PC-9 (cell line): ENCODE measurements at regions not wholly inside any gene's neighbourhood (a gene's known extent, or its start where the extent isn't known, plus 50 kb on each side); places are given as distances from the start of the nearest gene placed in this dataset.
A peak's percentile ranks its signal among the peaks of the same experiment; 100 is the strongest.

ENCODE experiments used
- BruUV-seq: library from RNA; stranded (reverse); fragments of 400-500 nt; replicated peaks from 2 replicates; lab custom pipeline; 2021; lab: Mats Ljungman, UMichigan
- CTCF ChIA-PET: fragments of 300-600 bp; sonication (Branson Sonifier 250); formaldehyde crosslinking; loops from one replicate; lab custom pipeline; 2022; ENCODE audit warnings: antibody characterized with exemption; lab: Charles Lee
- POLR2A ChIA-PET: fragments of 300-600 bp; sonication (Branson Sonifier 250); formaldehyde crosslinking; loops from one replicate; lab custom pipeline; 2022; ENCODE audit warnings: antibody characterized with exemption; ENCODE audit not compliant: unreplicated experiment; lab: Charles Lee
- DNase-seq, 2 experiments: peaks; one replicate each; pipeline versions ENCODE4 v3.0.0 to v3.0.0-alpha.2; 2015 to 2022; ENCODE audit warnings: mixed read lengths in 1 of 2
- H2AFZ ChIP-seq: fragments of 200-600 bp; sonication (generic); 2 replicates; pipeline ENCODE4 v1.8.1; 2017; ENCODE audit warnings: antibody characterized with exemption
- H3F3A ChIP-seq: fragments of 200-600 bp; sonication (generic); 2 replicates; pipeline ENCODE4 v1.8.1; 2017; ENCODE audit warnings: antibody characterized with exemption, mild to moderate bottlenecking, low read depth; ENCODE audit not compliant: insufficient read depth
- H3K27ac ChIP-seq: fragments of 200-600 bp; sonication (generic); 2 replicates; pipeline ENCODE4 v1.6.1; 2016; ENCODE audit warnings: mixed run types
- H3K27me3 ChIP-seq: fragments of 200-600 bp; sonication (generic); 2 replicates; pipeline ENCODE4 v1.6.1; 2016; ENCODE audit warnings: low read depth, mixed run types; ENCODE audit not compliant: insufficient read depth
- H3K36me3 ChIP-seq: fragments of 200-600 bp; sonication (generic); 2 replicates; pipeline ENCODE4 v1.6.1; 2016; ENCODE audit warnings: low read depth, mixed run types
- H3K4me1 ChIP-seq: fragments of 200-600 bp; sonication (generic); replicated peaks from 2 replicates; pipeline ENCODE4 v1.6.1; 2016; ENCODE audit warnings: mixed run types; ENCODE audit not compliant: insufficient read depth
- H3K4me2 ChIP-seq: fragments of 200-600 bp; sonication (generic); 2 replicates; pipeline ENCODE4 v1.6.1; 2017; ENCODE audit warnings: mixed run types
- H3K4me3 ChIP-seq: fragments of 200-600 bp; sonication (generic); 2 replicates; pipeline ENCODE4 v1.6.1; 2016; ENCODE audit warnings: mixed run types
- H3K79me2 ChIP-seq: fragments of 200-600 bp; sonication (generic); 2 replicates; pipeline ENCODE4 v1.6.1; 2017; ENCODE audit warnings: low read depth, mixed run types
- H3K9me2 ChIP-seq: fragments of 200-600 bp; sonication (generic); 2 replicates; pipeline ENCODE4 v1.8.1; 2017; ENCODE audit warnings: mild to moderate bottlenecking; ENCODE audit not compliant: insufficient read depth
- H3K9me3 ChIP-seq: fragments of 200-600 bp; sonication (generic); 2 replicates; pipeline ENCODE4 v1.8.1; 2016; ENCODE audit warnings: low read depth; ENCODE audit not compliant: insufficient read depth
- H4K20me1 ChIP-seq: fragments of 200-600 bp; sonication (generic); 2 replicates; pipeline ENCODE4 v1.8.1; 2017; ENCODE audit not compliant: insufficient read depth
- CTCF ChIP-seq: fragments of 200-600 bp; sonication (generic); conservative IDR thresholded peaks from 2 replicates; pipeline ENCODE4 v1.6.1; 2017; ENCODE audit warnings: mixed run types, antibody characterized with exemption, mild to moderate bottlenecking, moderate library complexity
- EZH2 ChIP-seq: fragments of 200-600 bp; sonication (generic); IDR thresholded peaks from 2 replicates; pipeline ENCODE4 v1.8.0; 2017; ENCODE audit warnings: antibody characterized with exemption, low read depth
- intact Hi-C: fragments of 100-400 bp; cut with micrococcal nuclease; formaldehyde crosslinking; loops from one replicate; pipeline ENCODE4 v1.10.0; 2022; ENCODE audit not compliant: unreplicated experiment

- peaks cover 77% of the 10 kb centered on the region for H3K4me1 ChIP-seq
- intact Hi-C loops, result no loop called here
- POLR2A ChIA-PET, result no interaction called here
Observed at GRCh38 chr22:27133019-27133431, 475.6 kb downstream of the MIAT start.

GRCh38 chr22:27133681-27134314 lies 476.4 kb downstream of the MIAT start:
- POLR2A ChIA-PET, result no interaction called here

More at GRCh38 chr22:27133019-27133431, 475.6 kb downstream of the MIAT start:
- no peak for DNase-seq
- H3K4me3 ChIP-seq, result no peak overlapping the region
- H3F3A ChIP-seq, result peaks cover 45% of the 10 kb centered on the region
- H3K79me2 ChIP-seq, result no peaks in the 10 kb centered on the region
- peaks cover 10% of the 10 kb centered on the region for H3K9me3 ChIP-seq
- TF ChIP-seq CTCF, result no peak
- CTCF ChIA-PET, result no interaction called here
- H3K27ac ChIP-seq, result peak overlapping the region; percentile 85; the same call in 1 of the 2 replicates
- no peaks in the 10 kb centered on the region for H3K36me3 ChIP-seq
- peak overlapping the region; percentile 81 for H3K4me2 ChIP-seq
- BruUV-seq, result no TSS peak
- H2AFZ ChIP-seq, result no peak overlapping the region
- no peaks in the 10 kb centered on the region for H3K27me3 ChIP-seq
- no peaks in the 10 kb centered on the region for H4K20me1 ChIP-seq
- H3K9me2 ChIP-seq, result no peaks in the 10 kb centered on the region

GRCh38 chr22:27134315-27134701 lies 476.9 kb downstream of the MIAT start:
- POLR2A ChIA-PET, result no interaction called here
- peak overlapping the region; percentile 85 for H3K27ac ChIP-seq
- H3K4me2 ChIP-seq, result peak overlapping the region; percentile 81
- no TSS peak for BruUV-seq
- intact Hi-C loops, result no loop called here
- H3K4me1 ChIP-seq, result peaks cover 65% of the 10 kb centered on the region
- H3F3A ChIP-seq, result peaks cover 35% of the 10 kb centered on the region
- no peaks in the 10 kb centered on the region for H4K20me1 ChIP-seq
- peak overlapping the region; percentile 64; the same call in 1 of the 2 replicates for H2AFZ ChIP-seq
- CTCF ChIA-PET, result no interaction called here
- TF ChIP-seq CTCF, result no peak
- TF ChIP-seq EZH2, result no peak
- H3K4me3 ChIP-seq, result peak overlapping the region; percentile 34; the same call in 1 of the 2 replicates
- H3K27me3 ChIP-seq, result no peaks in the 10 kb centered on the region
- no peaks in the 10 kb centered on the region for H3K9me2 ChIP-seq
- peak; percentile 45 to 88 for DNase-seq
- H3K36me3 ChIP-seq, result no peaks in the 10 kb centered on the region
- H3K9me3 ChIP-seq, result peaks cover 10% of the 10 kb centered on the region
- H3K79me2 ChIP-seq, result no peaks in the 10 kb centered on the region

More at GRCh38 chr22:27133681-27134314, 476.4 kb downstream of the MIAT start:
- H3K9me2 ChIP-seq, result no peaks in the 10 kb centered on the region
- CTCF ChIA-PET, result no interaction called here
- H3F3A ChIP-seq, result peaks cover 40% of the 10 kb centered on the region
- peak overlapping the region; percentile 34; the same call in 1 of the 2 replicates for H3K4me3 ChIP-seq
- BruUV-seq, result no TSS peak
- H3K27me3 ChIP-seq, result no peaks in the 10 kb centered on the region
- DNase-seq, result peak in 1 of 2 experiments; percentile 66
- peak overlapping the region; percentile 64; the same call in 1 of the 2 replicates for H2AFZ ChIP-seq
- H4K20me1 ChIP-seq, result no peaks in the 10 kb centered on the region
- peaks cover 10% of the 10 kb centered on the region for H3K9me3 ChIP-seq
- no peaks in the 10 kb centered on the region for H3K79me2 ChIP-seq
- TF ChIP-seq CTCF (no peak), EZH2 (no peak)
- peak overlapping the region; percentile 81 for H3K4me2 ChIP-seq
- peak overlapping the region; percentile 85 for H3K27ac ChIP-seq
- H3K36me3 ChIP-seq, result no peaks in the 10 kb centered on the region
- intact Hi-C loops, result no loop called here
- peaks cover 70% of the 10 kb centered on the region for H3K4me1 ChIP-seq
